Lower lobe of right lung (tissue), 2 donors: ENCODE measurements at regions not wholly inside any gene's neighbourhood (a gene's known extent, or its start where the extent isn't known, plus 50 kb on each side); places are given as distances from the start of the nearest gene placed in this dataset.

Source experiments
- ATAC-seq, 2 donors: fragments of 200-7000 bp; cut with Tn5 transposase; one replicate each; pipeline ENCODE4 v1.9.1; 2020 to 2022; ENCODE audit warnings: mild to moderate bottlenecking in 2 of 2, moderate library complexity in 2 of 2
- DNase-seq: peaks from one replicate; pipeline ENCODE4 v3.0.0-alpha.2; 2020
- H3K27ac ChIP-seq: fragments of 200-600 bp; one replicate; pipeline ENCODE4 v1.8.0; 2022
- H3K27me3 ChIP-seq: fragments of 200-600 bp; one replicate; pipeline ENCODE4 v1.8.0; 2022; ENCODE audit warnings: low read depth
- H3K36me3 ChIP-seq: fragments of 200-600 bp; one replicate; pipeline ENCODE4 v1.8.0; 2022; ENCODE audit warnings: mild to moderate bottlenecking
- H3K4me1 ChIP-seq: fragments of 200-600 bp; one replicate; pipeline ENCODE4 v1.8.0; 2022
- H3K4me3 ChIP-seq: fragments of 200-600 bp; one replicate; pipeline ENCODE4 v1.8.0; 2022; ENCODE audit warnings: mild to moderate bottlenecking
- H3K9me3 ChIP-seq: fragments of 200-600 bp; one replicate; pipeline ENCODE4 v1.8.0; 2022
- intact Hi-C: fragments of 100-400 bp; cut with DNase I; formaldehyde crosslinking; loops from one replicate; pipeline ENCODE4 v1.11.0; 2022
- TF ChIP-seq, protein P1 (sequence below): fragments of 200-600 bp; IDR thresholded peaks from one replicate; pipeline ENCODE4 v1.8.0; 2022; ENCODE audit warnings: antibody characterized with exemption, mild to moderate bottlenecking
- donor health status: DM: no; HTN: yes; CAD: no; lungs with severe emphysema.

DNA sequence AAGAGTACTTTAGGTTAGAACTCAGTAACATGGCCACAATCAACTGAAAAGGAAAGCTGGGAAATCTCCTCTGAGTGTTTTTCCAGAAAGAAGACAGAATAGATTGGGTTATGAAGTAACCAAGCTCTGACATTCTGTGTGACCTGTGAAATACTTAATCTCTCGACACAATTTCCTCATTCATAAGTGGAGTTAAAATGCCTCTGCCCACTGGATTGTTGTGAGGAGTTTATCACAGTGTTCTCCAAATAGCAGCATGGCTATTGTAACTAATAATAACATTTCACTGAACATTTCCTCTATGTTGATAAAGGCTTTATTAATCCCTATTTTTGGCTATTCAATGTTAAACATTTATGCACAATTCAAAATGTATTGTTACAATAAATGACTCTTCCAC is 311.0 kb downstream of the GABRB2 start:
- intact Hi-C loops: no loop called here
- Histone ChIP-seq H3K4me3 (no peak overlapping the region), H3K27me3 (no peaks in the 10 kb centered on the region), H3K27ac (no peak overlapping the region), H3K36me3 (no peaks in the 10 kb centered on the region), H3K4me1 (no peaks in the 10 kb centered on the region), H3K9me3 (no peaks in the 10 kb centered on the region)
- TF ChIP-seq, protein P1, sequence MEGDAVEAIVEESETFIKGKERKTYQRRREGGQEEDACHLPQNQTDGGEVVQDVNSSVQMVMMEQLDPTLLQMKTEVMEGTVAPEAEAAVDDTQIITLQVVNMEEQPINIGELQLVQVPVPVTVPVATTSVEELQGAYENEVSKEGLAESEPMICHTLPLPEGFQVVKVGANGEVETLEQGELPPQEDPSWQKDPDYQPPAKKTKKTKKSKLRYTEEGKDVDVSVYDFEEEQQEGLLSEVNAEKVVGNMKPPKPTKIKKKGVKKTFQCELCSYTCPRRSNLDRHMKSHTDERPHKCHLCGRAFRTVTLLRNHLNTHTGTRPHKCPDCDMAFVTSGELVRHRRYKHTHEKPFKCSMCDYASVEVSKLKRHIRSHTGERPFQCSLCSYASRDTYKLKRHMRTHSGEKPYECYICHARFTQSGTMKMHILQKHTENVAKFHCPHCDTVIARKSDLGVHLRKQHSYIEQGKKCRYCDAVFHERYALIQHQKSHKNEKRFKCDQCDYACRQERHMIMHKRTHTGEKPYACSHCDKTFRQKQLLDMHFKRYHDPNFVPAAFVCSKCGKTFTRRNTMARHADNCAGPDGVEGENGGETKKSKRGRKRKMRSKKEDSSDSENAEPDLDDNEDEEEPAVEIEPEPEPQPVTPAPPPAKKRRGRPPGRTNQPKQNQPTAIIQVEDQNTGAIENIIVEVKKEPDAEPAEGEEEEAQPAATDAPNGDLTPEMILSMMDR: no peak
- no peak for DNase-seq
- no peak for ATAC-seq

GRCh38 chr5:161233553-161233952 is 313.0 kb downstream of the GABRB2 start:
- intact Hi-C loops: no loop called here

GRCh38 chr5:161230221-161230620 is 316.3 kb downstream of the GABRB2 start:
- no peak overlapping the region for H3K4me3 ChIP-seq
- H3K27ac ChIP-seq: no peak overlapping the region
- H3K36me3 ChIP-seq: no peaks in the 10 kb centered on the region
- DNase-seq: no peak
- no peaks in the 10 kb centered on the region for H3K27me3 ChIP-seq
- H3K9me3 ChIP-seq: no peaks in the 10 kb centered on the region
- intact Hi-C loops: no loop called here
- H3K4me1 ChIP-seq: no peaks in the 10 kb centered on the region
- TF ChIP-seq, protein P1: no peak
- ATAC-seq: peak in 1 of 2 donors; percentile 54

More at GRCh38 chr5:161233553-161233952, 313.0 kb downstream of the GABRB2 start:
- no peaks in the 10 kb centered on the region for H3K4me1 ChIP-seq
- DNase-seq: no peak
- H3K27me3 ChIP-seq: no peaks in the 10 kb centered on the region
- no peak overlapping the region for H3K4me3 ChIP-seq
- no peak for ATAC-seq
- no peak overlapping the region for H3K27ac ChIP-seq
- no peaks in the 10 kb centered on the region for H3K36me3 ChIP-seq
- TF ChIP-seq, protein P1: no peak
- no peaks in the 10 kb centered on the region for H3K9me3 ChIP-seq

- no peak overlapping the region for H3K4me3 ChIP-seq
- no peaks in the 10 kb centered on the region for H3K27me3 ChIP-seq
- DNase-seq: no peak
- intact Hi-C loops: no loop called here
- H3K36me3 ChIP-seq: no peaks in the 10 kb centered on the region
- H3K4me1 ChIP-seq: no peaks in the 10 kb centered on the region
- ATAC-seq: no peak
- H3K27ac ChIP-seq: no peak overlapping the region
- TF ChIP-seq, protein P1: no peak
- no peaks in the 10 kb centered on the region for H3K9me3 ChIP-seq
These were observed 326.7 kb downstream of the GABRB2 start for GRCh38 chr5:161219816-161220215.

DNA sequence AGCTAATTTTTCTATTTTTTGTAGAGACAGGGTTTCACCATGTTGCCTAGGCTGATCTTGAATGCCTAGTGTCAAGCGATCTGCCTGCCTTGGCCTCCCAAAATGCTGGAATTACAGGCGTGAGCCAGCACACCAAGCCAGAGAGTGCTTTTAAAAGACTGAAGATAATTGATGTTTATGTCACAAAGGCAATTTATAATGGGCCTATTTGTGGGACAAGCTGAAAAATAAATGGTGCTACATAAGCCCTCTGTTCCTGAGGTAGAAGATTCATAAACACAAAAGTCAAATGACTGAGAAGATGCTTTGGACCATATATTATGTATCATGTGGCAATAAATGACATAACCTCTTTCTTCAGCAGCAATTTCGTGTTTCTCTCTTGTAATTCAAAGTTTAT is 329.6 kb downstream of the GABRB2 start:
- TF ChIP-seq, protein P1: no peak
- no peaks in the 10 kb centered on the region for H3K9me3 ChIP-seq
- H3K27ac ChIP-seq: no peak overlapping the region
- H3K4me1 ChIP-seq: no peaks in the 10 kb centered on the region
- ATAC-seq: no peak
- DNase-seq: no peak
- H3K4me3 ChIP-seq: no peak overlapping the region
- no peaks in the 10 kb centered on the region for H3K27me3 ChIP-seq
- intact Hi-C loops: no loop called here
- no peaks in the 10 kb centered on the region for H3K36me3 ChIP-seq
